Activated T-helper 1 cell treated with anti-CD3 and anti-CD28 coated beads, Interleukin-2, amount 50 U/mL, for 16 hours (primary cell): ENCODE measurements at regions not wholly inside any gene's neighbourhood (a gene's known extent, or its start where the extent isn't known, plus 50 kb on each side); places are given as distances from the start of the nearest gene placed in this dataset.

Experiments
- DNase-seq, 2 donors: peaks; one replicate each; pipeline ENCODE4 v3.0.0-alpha.2; 2020; ENCODE audit warnings: low read depth in 1 of 2, low spot score in 1 of 2

GRCh38 chr9:99681113-99681512 is 140.6 kb upstream of the NR4A3 start:
- DNase-seq: no peak

- DNase-seq: no peak
Measured at GRCh38 chr9:99682378-99682777, 139.3 kb upstream of the NR4A3 start.

GRCh38 chr9:99682870-99683269 is 138.8 kb upstream of the NR4A3 start:
- no peak for DNase-seq

GRCh38 chr9:99690573-99690972 is 131.1 kb upstream of the NR4A3 start:
- no peak for DNase-seq

GRCh38 chr9:99693888-99694287 is 127.8 kb upstream of the NR4A3 start:
- no peak for DNase-seq

- no peak for DNase-seq
Measured at GRCh38 chr9:99694393-99694792, 127.3 kb upstream of the NR4A3 start.

GRCh38 chr9:99699396-99699795 is 122.3 kb upstream of the NR4A3 start:
- DNase-seq: no peak

GRCh38 chr9:99712214-99712613 is 109.5 kb upstream of the NR4A3 start:
- DNase-seq: no peak

GRCh38 chr9:99713838-99714306 is 107.8 kb upstream of the NR4A3 start:
- DNase-seq: no peak

- no peak for DNase-seq
Measured at GRCh38 chr9:99718631-99719030, 103.1 kb upstream of the NR4A3 start.

- no peak for DNase-seq
Measured at GRCh38 chr9:99720455-99721050, 101.1 kb upstream of the NR4A3 start.

GRCh38 chr9:99721898-99722297 is 99.8 kb upstream of the NR4A3 start:
- DNase-seq: no peak

- DNase-seq: no peak
Measured at GRCh38 chr9:99722877-99723276, 98.8 kb upstream of the NR4A3 start.

- DNase-seq: no peak
Measured at GRCh38 chr9:99724640-99725039, 97.0 kb upstream of the NR4A3 start.

- no peak for DNase-seq
Measured at GRCh38 chr9:99725852-99726251, 95.8 kb upstream of the NR4A3 start.

- DNase-seq: no peak
Measured at GRCh38 chr9:99726758-99727157, 94.9 kb upstream of the NR4A3 start.

- DNase-seq: no peak
Measured at GRCh38 chr9:99730062-99730461, 91.6 kb upstream of the NR4A3 start.

- no peak for DNase-seq
Measured at GRCh38 chr9:99731950-99732349, 89.7 kb upstream of the NR4A3 start.

- no peak for DNase-seq
Measured at GRCh38 chr9:99732715-99733114, 89.0 kb upstream of the NR4A3 start.

- DNase-seq: no peak
Measured at GRCh38 chr9:99735041-99735440, 86.6 kb upstream of the NR4A3 start.

GRCh38 chr9:99736291-99736690 is 85.4 kb upstream of the NR4A3 start:
- no peak for DNase-seq

- DNase-seq: no peak
Measured at GRCh38 chr9:99737649-99738048, 84.0 kb upstream of the NR4A3 start.

- no peak for DNase-seq
Measured at GRCh38 chr9:99743006-99743405, 78.7 kb upstream of the NR4A3 start.

- DNase-seq: no peak
Measured at GRCh38 chr9:99743455-99743854, 78.2 kb upstream of the NR4A3 start.
